ENCODE measurements at regions not wholly inside any gene's neighbourhood (a gene's known extent, or its start where the extent isn't known, plus 50 kb on each side); places are given as distances from the start of the nearest gene placed in this dataset.

DNA sequence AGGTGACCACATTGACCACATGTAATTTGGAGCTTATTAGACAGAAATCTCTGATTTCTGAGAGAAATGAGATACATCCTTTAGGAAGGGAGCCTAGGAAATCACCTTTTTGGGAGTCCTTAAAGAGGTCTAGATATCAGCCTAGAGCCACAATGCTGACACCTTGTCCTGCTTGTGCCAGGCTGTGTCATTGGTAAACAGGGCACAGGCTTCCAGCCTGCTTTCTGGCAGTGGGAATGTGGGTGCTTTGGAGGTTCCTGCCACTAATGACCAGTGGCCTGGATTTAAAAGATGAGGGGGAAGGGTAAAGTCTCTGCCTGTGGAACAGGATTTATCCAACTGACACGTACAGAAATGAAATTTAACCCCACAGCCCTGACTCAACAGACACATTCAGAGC lies 169.8 kb upstream of the KBTBD8 start:
- Histone ChIP-seq H3K4me3 (ENCODE audit: control extremely low read depth in 1 of 5, extremely low read depth in 1 of 5, insufficient read depth in 1 of 5, low read depth in 2 of 5, low read length in 4 of 5) (no peak overlapping the region), H3K79me2 (ENCODE audit: control insufficient read depth, insufficient read depth, low read length) (no peaks in the 10 kb centered on the region), H3K4me1 (ENCODE audit: control insufficient read depth in 2 of 2, insufficient read depth in 2 of 2, low read length in 2 of 2) (no peaks in the 10 kb centered on the region), H2AFZ (ENCODE audit: insufficient read depth, low read depth, low read length, poor library complexity, severe bottlenecking) (no peak overlapping the region), H3K27ac (ENCODE audit: low read length in 2 of 2) (no peak overlapping the region), H3K27me3 (replicated peaks in 1 of 4; ENCODE audit: control extremely low read depth in 1 of 4, control insufficient read depth in 3 of 4, insufficient read depth in 4 of 4, low read length in 3 of 4) (peaks cover 0 to 5% (median 0%) of the 10 kb centered on the region in 4 experiments), H3K36me3 (replicated peaks in 1 of 2; ENCODE audit: control extremely low read depth in 1 of 2, control insufficient read depth in 1 of 2, extremely low read depth in 1 of 2, insufficient read depth in 2 of 2, low read length in 1 of 2) (no peaks in the 10 kb centered on the region), H3K9ac (ENCODE audit: low read length) (no peak overlapping the region), H3K9me3 (ENCODE audit: control extremely low read depth in 1 of 3, control insufficient read depth in 2 of 3, insufficient read depth in 1 of 3, low read length in 2 of 3) (no peaks in the 10 kb centered on the region), H4K20me1 (ENCODE audit: control insufficient read depth, insufficient read depth, low read length, poor library complexity, severe bottlenecking) (no peaks in the 10 kb centered on the region), H3K4me2 (replicated peaks; ENCODE audit: low read depth, low read length, poor library complexity, severe bottlenecking) (no peak overlapping the region)
- Mint-ChIP-seq H3K4me1 (no peaks in the 10 kb centered on the region), H3K27ac (no peak overlapping the region), H3K9me3 (ENCODE audit: insufficient read depth) (no peaks in the 10 kb centered on the region), H3K4me3 (no peak overlapping the region), H3K27me3 (peaks cover 8% of the 10 kb centered on the region)
- ATAC-seq (ENCODE audit: low read depth) (no peak), DNase-seq (no peak)
- intact Hi-C loops (cut with micrococcal nuclease), result no loop called here
- ChIA-PET CTCF (interaction anchor here (1.3 to 1.8 kb wide), 3 partner anchors 10 to 12 kb away, joined by 3 to 8 read pairs (median 5); no protein-coding TSS in a partner anchor), POLR2A (no interaction called here)
- WGBS (ENCODE audit: insufficient coverage), result no CpG with 5 or more reads among the region's 1 CpG
- TF ChIP-seq CTCF (IDR thresholded peaks at IDR 0.05), result no peak

DNA sequence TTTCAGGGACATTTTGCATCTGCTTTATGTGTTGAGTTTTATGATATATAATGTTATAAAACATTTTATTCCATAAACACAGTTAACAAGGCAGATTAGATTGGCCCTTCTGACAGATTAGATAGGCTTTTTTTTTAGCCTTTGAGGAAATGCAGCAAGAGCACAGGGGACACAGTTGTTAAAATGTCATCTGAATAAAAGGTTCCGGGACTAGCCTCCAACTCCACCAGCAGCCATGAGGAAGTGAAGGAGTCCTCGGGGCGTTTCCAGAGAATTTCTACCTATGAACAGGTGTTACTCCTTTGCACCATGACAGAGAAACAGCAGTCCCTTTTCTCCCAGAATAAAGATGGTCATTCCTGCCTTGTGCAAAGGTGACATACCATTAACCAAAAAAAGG lies 167.8 kb upstream of the KBTBD8 start:
- H4K20me1 ChIP-seq (ENCODE audit: control insufficient read depth, insufficient read depth, low read length, poor library complexity, severe bottlenecking), result no peaks in the 10 kb centered on the region
- H2AFZ ChIP-seq (ENCODE audit: insufficient read depth, low read depth, low read length, poor library complexity, severe bottlenecking), result no peak overlapping the region
- TF ChIP-seq CTCF (IDR thresholded peaks at IDR 0.05), result no peak
- TF ChIP-seq EZH2 (IDR thresholded peaks at IDR 0.05; ENCODE audit: borderline replicate concordance, insufficient read depth, low read depth, low read length, poor library complexity, severe bottlenecking), result no peak
- no peak overlapping the region for H3K4me3 Mint-ChIP-seq
- H3K27me3 ChIP-seq (replicated peaks in 1 of 4; ENCODE audit: control extremely low read depth in 1 of 4, control insufficient read depth in 3 of 4, insufficient read depth in 4 of 4, low read length in 3 of 4), result peaks cover 0 to 5% (median 0%) of the 10 kb centered on the region in 4 experiments
- intact Hi-C loops (cut with micrococcal nuclease), result no loop called here
- H3K4me2 ChIP-seq (replicated peaks; ENCODE audit: low read depth, low read length, poor library complexity, severe bottlenecking), result no peak overlapping the region
- DNase-seq (no peak), ATAC-seq (ENCODE audit: low read depth) (no peak)
- no peaks in the 10 kb centered on the region for H3K9me3 Mint-ChIP-seq (ENCODE audit: insufficient read depth)
- H3K9me3 ChIP-seq (ENCODE audit: control extremely low read depth in 1 of 3, control insufficient read depth in 2 of 3, insufficient read depth in 1 of 3, low read length in 2 of 3), result no peaks in the 10 kb centered on the region
- 84% methylated on average over 2 of the region's 3 CpGs for WGBS (ENCODE audit: insufficient coverage)
- H3K27me3 Mint-ChIP-seq, result peaks cover 10% of the 10 kb centered on the region
- no peak overlapping the region for H3K4me3 ChIP-seq (ENCODE audit: control extremely low read depth in 1 of 5, extremely low read depth in 1 of 5, insufficient read depth in 1 of 5, low read depth in 2 of 5, low read length in 4 of 5)
- H3K27ac ChIP-seq (ENCODE audit: low read length in 2 of 2), result no peak overlapping the region
- H3K4me1 Mint-ChIP-seq, result no peaks in the 10 kb centered on the region
- no peaks in the 10 kb centered on the region for H3K36me3 ChIP-seq (replicated peaks in 1 of 2; ENCODE audit: control extremely low read depth in 1 of 2, control insufficient read depth in 1 of 2, extremely low read depth in 1 of 2, insufficient read depth in 2 of 2, low read length in 1 of 2)
- H3K9ac ChIP-seq (ENCODE audit: low read length), result no peak overlapping the region
- no peaks in the 10 kb centered on the region for H3K79me2 ChIP-seq (ENCODE audit: control insufficient read depth, insufficient read depth, low read length)
- H3K27ac Mint-ChIP-seq, result no peak overlapping the region
- CTCF ChIA-PET, result interaction anchor here (0.5 to 1.4 kb wide), 2 partner anchors 250 to 423 kb away, joined by 3 to 4 read pairs; no protein-coding TSS in a partner anchor
- H3K4me1 ChIP-seq (ENCODE audit: control insufficient read depth in 2 of 2, insufficient read depth in 2 of 2, low read length in 2 of 2), result no peaks in the 10 kb centered on the region
- POLR2A ChIA-PET, result no interaction called here

All from B cell (primary cell).